ENCODE measurements at regions not wholly inside any gene's neighbourhood (a gene's known extent, or its start where the extent isn't known, plus 50 kb on each side); places are given as distances from the start of the nearest gene placed in this dataset.
"Not testable (repeated sequence)": the region's sequence is repeated elsewhere in the genome, so short reads cannot be mapped to it uniquely, and the experiment has no call there.

DNA sequence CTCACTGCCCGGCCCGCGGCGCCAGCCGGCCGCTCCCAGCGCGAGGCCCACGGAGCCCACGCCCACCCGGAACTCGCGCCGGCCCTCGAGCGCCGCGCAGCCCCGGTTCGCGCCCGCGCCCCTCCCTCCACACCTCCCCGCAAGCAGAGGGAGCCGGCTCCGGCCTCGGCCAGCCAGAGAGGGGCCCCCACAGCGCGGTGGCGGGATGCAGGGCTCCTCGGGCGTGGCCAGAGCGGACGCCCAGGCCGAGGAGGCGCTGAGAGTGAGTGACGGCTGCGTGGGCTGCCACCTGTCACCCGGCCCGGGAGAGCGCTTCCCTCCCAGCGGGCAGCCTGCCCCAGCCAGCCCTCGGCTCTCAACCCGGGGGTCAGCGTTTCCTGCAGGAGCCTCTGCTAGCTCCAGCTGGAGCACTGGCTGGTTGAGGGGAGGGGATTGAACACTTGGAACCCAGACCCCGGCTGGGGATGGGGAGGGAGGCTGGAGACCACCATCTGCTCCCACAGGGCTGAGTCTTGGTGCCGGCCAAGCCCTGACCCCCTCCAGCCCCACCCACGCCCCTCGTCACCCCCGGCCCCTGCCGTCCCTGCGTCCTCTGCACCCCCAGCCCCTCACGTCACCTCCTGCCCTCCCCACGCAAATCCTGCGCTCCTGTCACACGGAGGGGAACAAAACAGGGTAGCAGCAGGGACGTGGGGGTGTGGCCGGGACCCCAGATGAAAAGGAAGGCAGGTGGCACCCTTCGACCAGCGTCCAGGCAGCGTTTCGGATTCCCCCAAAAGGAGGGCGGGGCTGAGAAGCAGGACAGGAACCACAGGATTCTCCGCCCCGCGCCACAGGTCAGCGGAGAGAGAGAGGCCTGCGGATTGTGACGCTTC is 157.0 kb downstream of the BRD1 start:
- Mint-ChIP-seq H3K36me3 (peaks cover 0 to 3% (median 0%) of the 10 kb centered on the region in 3 donors), H3K4me3 (peak overlapping the region; percentile 53 to 86 (median 79)), H3K27ac (peak overlapping the region in 4 of 8 donors; percentile 12 to 60 (median 50)), H3K27me3 (peaks cover 28 to 44% of the 10 kb centered on the region in 2 donors), H3K4me1 (peaks cover 18 to 38% (median 25%) of the 10 kb centered on the region in 3 donors), H3K9me3 (no peaks in the 10 kb centered on the region)
- CTCF ChIA-PET = no interaction called here
- H3K4me3 ChIP-seq (ENCODE audit: low read length) = peak overlapping the region; percentile 26
- H3K27ac ChIP-seq (ENCODE audit: low read depth, low read length) = no peak overlapping the region
- H3K9me3 ChIP-seq (ENCODE audit: low read length) = no peaks in the 10 kb centered on the region
- POLR2A ChIA-PET = interaction anchor here (0.8 kb wide), 1 partner anchor 14 kb away, joined by 3 read pairs; no protein-coding TSS in a partner anchor
- no peaks in the 10 kb centered on the region for H3K36me3 ChIP-seq (ENCODE audit: insufficient read depth, low read length)
- peak in 2 of 5 donors; percentile 3 to 40 for DNase-seq
- H3K27me3 ChIP-seq (ENCODE audit: insufficient read depth, low read length, poor library complexity, severe bottlenecking) = peaks cover 11% of the 10 kb centered on the region
- peaks cover 18% of the 10 kb centered on the region for H3K4me1 ChIP-seq (ENCODE audit: insufficient read depth, low read length)

DNA sequence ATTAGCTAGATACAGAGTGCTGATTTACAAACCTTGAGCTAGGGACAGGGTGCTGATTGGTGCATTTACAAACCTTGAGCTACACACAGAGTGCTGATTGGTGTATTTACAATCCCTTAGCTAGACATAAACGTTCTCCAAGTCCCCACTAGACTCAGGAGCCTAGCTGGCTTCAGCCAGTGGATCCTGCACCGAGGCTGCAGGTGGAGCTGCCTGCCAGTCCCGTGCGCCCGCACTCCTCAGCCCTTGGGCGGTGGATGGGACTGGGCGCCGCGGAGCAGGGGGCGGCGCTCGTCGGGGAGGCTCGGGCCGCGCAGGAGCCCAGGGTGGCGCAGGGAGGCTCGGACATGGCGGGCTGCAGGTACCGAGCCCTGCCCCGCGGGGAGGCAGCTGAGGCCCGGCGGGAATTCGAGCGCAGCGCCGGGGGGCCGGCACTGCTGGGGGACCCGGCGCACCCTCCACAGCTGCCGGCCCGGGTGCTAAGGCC is 157.7 kb downstream of the BRD1 start:
- ChIA-PET CTCF (interaction anchor here (1.7 kb wide), 1 partner anchor 13 kb away, joined by 4 read pairs; no protein-coding TSS in a partner anchor), POLR2A (interaction anchor here (0.8 kb wide), 1 partner anchor 13 kb away, joined by 3 read pairs; no protein-coding TSS in a partner anchor)
- H3K9me3 ChIP-seq (ENCODE audit: low read length); H3K36me3 ChIP-seq (ENCODE audit: insufficient read depth, low read length); H3K36me3 Mint-ChIP-seq; H3K9me3 Mint-ChIP-seq; H3K27ac Mint-ChIP-seq; H3K27ac ChIP-seq (ENCODE audit: low read depth, low read length); H3K4me3 ChIP-seq (ENCODE audit: low read length): not testable (repeated sequence)
- Histone ChIP-seq H3K27me3 (ENCODE audit: insufficient read depth, low read length, poor library complexity, severe bottlenecking) (peaks cover 11% of the 10 kb centered on the region), H3K4me1 (ENCODE audit: insufficient read depth, low read length) (peaks cover 18% of the 10 kb centered on the region)
- peak in 3 of 5 donors; percentile 21 to 31 (median 24) for DNase-seq
- Mint-ChIP-seq H3K4me3 (peak overlapping the region; percentile 21 to 83 (median 70)), H3K4me1 (peaks cover 18 to 38% (median 25%) of the 10 kb centered on the region in 3 donors), H3K27me3 (peaks cover 26 to 42% of the 10 kb centered on the region in 2 donors)

DNA sequence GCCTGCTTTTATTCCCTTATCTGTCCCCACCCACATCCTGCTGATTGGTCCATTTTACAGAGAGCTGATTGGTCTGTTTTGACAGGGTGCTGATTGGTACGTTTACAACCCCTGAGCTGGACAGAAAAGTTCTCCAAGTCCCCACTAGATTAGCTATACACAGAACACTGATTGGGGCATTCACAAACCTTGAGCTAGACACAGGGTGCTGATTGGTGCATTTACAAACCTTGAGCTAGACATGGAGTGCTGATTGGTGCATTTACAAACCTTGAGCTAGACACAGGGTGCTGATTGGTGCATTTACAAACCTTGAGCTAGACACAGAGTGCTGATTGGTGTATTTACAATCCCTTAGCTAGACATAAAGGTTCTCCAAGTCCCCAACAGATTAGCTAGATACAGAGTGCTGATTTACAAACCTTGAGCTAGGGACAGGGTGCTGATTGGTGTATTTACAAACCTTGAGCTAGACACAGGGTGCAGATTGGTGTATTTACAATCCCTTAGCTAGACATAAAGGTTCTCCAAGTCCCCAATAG is 158.2 kb downstream of the BRD1 start:
- not testable (repeated sequence) for H3K9me3 ChIP-seq (ENCODE audit: low read length); H3K36me3 Mint-ChIP-seq; H3K27ac ChIP-seq (ENCODE audit: low read depth, low read length); H3K4me3 ChIP-seq (ENCODE audit: low read length); DNase-seq; H3K9me3 Mint-ChIP-seq; H3K36me3 ChIP-seq (ENCODE audit: insufficient read depth, low read length)
- ChIA-PET POLR2A (interaction anchor here (0.8 kb wide), 1 partner anchor 13 kb away, joined by 3 read pairs; no protein-coding TSS in a partner anchor), CTCF (interaction anchor here (1.7 kb wide), 1 partner anchor 13 kb away, joined by 4 read pairs; no protein-coding TSS in a partner anchor)
- peaks cover 22 to 37% of the 10 kb centered on the region in 2 donors for H3K27me3 Mint-ChIP-seq
- H3K4me1 ChIP-seq (ENCODE audit: insufficient read depth, low read length) = peaks cover 18% of the 10 kb centered on the region
- H3K4me1 Mint-ChIP-seq = peaks cover 18 to 38% (median 25%) of the 10 kb centered on the region in 3 donors
- H3K4me3 Mint-ChIP-seq = peak overlapping the region; percentile 21 to 83 (median 70)
- H3K27me3 ChIP-seq (ENCODE audit: insufficient read depth, low read length, poor library complexity, severe bottlenecking) = peaks cover 11% of the 10 kb centered on the region
- H3K27ac Mint-ChIP-seq = peak overlapping the region in 2 of 8 donors; percentile 14 to 34

DNA sequence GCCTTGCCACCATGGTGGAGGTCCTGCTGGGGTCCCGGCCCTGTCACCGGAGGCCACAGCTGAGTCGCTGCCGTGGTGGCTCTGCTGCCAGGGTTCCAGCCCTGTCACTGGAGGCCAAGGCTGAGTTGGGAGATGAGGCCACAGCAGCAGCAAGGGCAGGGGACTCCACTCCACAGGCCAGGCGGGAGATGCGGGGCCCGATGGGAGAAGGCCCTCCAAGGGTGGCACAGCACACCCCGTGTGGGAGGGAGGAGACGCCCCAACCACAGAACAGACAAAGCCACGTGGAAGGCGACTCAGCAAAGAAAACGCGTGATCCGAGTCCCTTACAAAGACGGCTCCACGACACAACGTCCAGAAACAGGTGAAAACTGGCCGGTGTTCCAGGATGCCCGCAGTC is 159.3 kb downstream of the BRD1 start:
- Histone ChIP-seq H3K4me1 (ENCODE audit: insufficient read depth, low read length) (peaks cover 18% of the 10 kb centered on the region), H3K27me3 (ENCODE audit: insufficient read depth, low read length, poor library complexity, severe bottlenecking) (peaks cover 11% of the 10 kb centered on the region), H3K36me3 (ENCODE audit: insufficient read depth, low read length) (no peaks in the 10 kb centered on the region), H3K27ac (ENCODE audit: low read depth, low read length) (no peak overlapping the region), H3K9me3 (ENCODE audit: low read length) (no peaks in the 10 kb centered on the region), H3K4me3 (ENCODE audit: low read length) (no peak overlapping the region)
- POLR2A ChIA-PET = no interaction called here
- Mint-ChIP-seq H3K9me3 (no peaks in the 10 kb centered on the region), H3K27ac (peak overlapping the region in 1 of 8 donors; percentile 33), H3K4me3 (no peak overlapping the region), H3K36me3 (peaks cover 0 to 3% (median 0%) of the 10 kb centered on the region in 3 donors), H3K4me1 (peaks cover 18 to 38% (median 25%) of the 10 kb centered on the region in 3 donors), H3K27me3 (peaks cover 22 to 36% of the 10 kb centered on the region in 2 donors)
- DNase-seq = no peak
- CTCF ChIA-PET = interaction anchor here (1.7 kb wide), 1 partner anchor 12 kb away, joined by 4 read pairs; no protein-coding TSS in a partner anchor

GRCh38 chr22:49667236-49667635 is 160.4 kb downstream of the BRD1 start:
- ChIA-PET POLR2A (no interaction called here), CTCF (no interaction called here)
- no peak overlapping the region for H3K4me3 ChIP-seq (ENCODE audit: low read length)
- Mint-ChIP-seq H3K4me3 (peak overlapping the region; percentile 55 to 87 (median 74)), H3K27me3 (peaks cover 22 to 31% of the 10 kb centered on the region in 2 donors), H3K36me3 (peaks cover 0 to 3% (median 0%) of the 10 kb centered on the region in 3 donors), H3K27ac (peak overlapping the region in 6 of 8 donors; percentile 51 to 82 (median 75)), H3K4me1 (peaks cover 18 to 38% (median 25%) of the 10 kb centered on the region in 3 donors), H3K9me3 (no peaks in the 10 kb centered on the region)
- H3K9me3 ChIP-seq (ENCODE audit: low read length) = no peaks in the 10 kb centered on the region
- no peak overlapping the region for H3K27ac ChIP-seq (ENCODE audit: low read depth, low read length)
- peak in 1 of 5 donors; percentile 31 for DNase-seq
- peaks cover 11% of the 10 kb centered on the region for H3K27me3 ChIP-seq (ENCODE audit: insufficient read depth, low read length, poor library complexity, severe bottlenecking)
- no peaks in the 10 kb centered on the region for H3K36me3 ChIP-seq (ENCODE audit: insufficient read depth, low read length)
- peaks cover 18% of the 10 kb centered on the region for H3K4me1 ChIP-seq (ENCODE audit: insufficient read depth, low read length)

GRCh38 chr22:49666146-49666809 is 161.4 kb downstream of the BRD1 start:
- no peaks in the 10 kb centered on the region for H3K9me3 ChIP-seq (ENCODE audit: low read length)
- Mint-ChIP-seq H3K4me1 (peaks cover 13 to 31% (median 19%) of the 10 kb centered on the region in 3 donors), H3K27me3 (peaks cover 17 to 23% of the 10 kb centered on the region in 2 donors), H3K9me3 (no peaks in the 10 kb centered on the region), H3K4me3 (peak overlapping the region in 5 of 7 donors; percentile 11 to 81 (median 70)), H3K36me3 (peaks cover 0 to 3% (median 0%) of the 10 kb centered on the region in 3 donors), H3K27ac (peak overlapping the region in 6 of 8 donors; percentile 15 to 92 (median 66))
- H3K27me3 ChIP-seq (ENCODE audit: insufficient read depth, low read length, poor library complexity, severe bottlenecking) = peaks cover 6% of the 10 kb centered on the region
- no peak overlapping the region for H3K4me3 ChIP-seq (ENCODE audit: low read length)
- H3K27ac ChIP-seq (ENCODE audit: low read depth, low read length) = no peak overlapping the region
- H3K36me3 ChIP-seq (ENCODE audit: insufficient read depth, low read length) = no peaks in the 10 kb centered on the region
- CTCF ChIA-PET = interaction anchor here (1.2 kb wide), 1 partner anchor 11 kb away, joined by 5 read pairs; no protein-coding TSS in a partner anchor
- POLR2A ChIA-PET = no interaction called here
- peaks cover 14% of the 10 kb centered on the region for H3K4me1 ChIP-seq (ENCODE audit: insufficient read depth, low read length)
- DNase-seq = peak in 1 of 5 donors; percentile 16

DNA sequence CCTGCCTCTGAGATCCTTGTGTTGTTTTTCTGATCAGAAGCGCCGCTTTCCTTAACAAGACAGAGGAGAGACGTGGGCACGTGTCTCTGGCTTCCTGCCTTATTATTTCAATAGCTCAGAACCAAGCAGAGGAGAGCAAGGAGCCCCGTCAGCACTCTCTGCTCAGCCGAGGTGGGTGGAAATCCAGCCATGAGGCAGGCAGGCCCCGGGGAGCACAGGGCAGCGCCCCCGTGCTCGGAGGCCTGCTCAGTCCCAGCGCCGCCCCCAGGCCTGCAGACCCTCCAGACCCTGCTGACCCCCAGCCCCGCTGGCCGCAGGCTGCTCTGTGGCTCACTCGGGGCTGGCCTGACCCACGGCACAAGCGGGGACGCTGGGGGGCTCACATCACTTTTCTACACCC is 162.8 kb downstream of the BRD1 start:
- POLR2A ChIA-PET = no interaction called here
- Mint-ChIP-seq H3K36me3 (peaks cover 0 to 2% (median 0%) of the 10 kb centered on the region in 3 donors), H3K9me3 (no peaks in the 10 kb centered on the region), H3K4me1 (peaks cover 10 to 25% (median 15%) of the 10 kb centered on the region in 3 donors), H3K27me3 (peaks cover 14 to 20% of the 10 kb centered on the region in 2 donors), H3K27ac (no peak overlapping the region), H3K4me3 (no peak overlapping the region)
- CTCF ChIA-PET = interaction anchor here (1.2 kb wide), 1 partner anchor 10 kb away, joined by 5 read pairs; no protein-coding TSS in a partner anchor
- no peaks in the 10 kb centered on the region for H3K27me3 ChIP-seq (ENCODE audit: insufficient read depth, low read length, poor library complexity, severe bottlenecking)
- H3K36me3 ChIP-seq (ENCODE audit: insufficient read depth, low read length) = no peaks in the 10 kb centered on the region
- no peak for DNase-seq
- H3K9me3 ChIP-seq (ENCODE audit: low read length) = no peaks in the 10 kb centered on the region
- H3K4me1 ChIP-seq (ENCODE audit: insufficient read depth, low read length) = peaks cover 8% of the 10 kb centered on the region
- H3K27ac ChIP-seq (ENCODE audit: low read depth, low read length) = no peak overlapping the region
- H3K4me3 ChIP-seq (ENCODE audit: low read length) = no peak overlapping the region

Data from CD8-positive, alpha-beta memory T cell (primary cell).